ENCODE measurements at regions not wholly inside any gene's neighbourhood (a gene's known extent, or its start where the extent isn't known, plus 50 kb on each side); places are given as distances from the start of the nearest gene placed in this dataset.

- H3K4me3 ChIP-seq (ENCODE audit: low read depth, low read length), result no peak overlapping the region
- H3K9me3 ChIP-seq (ENCODE audit: control insufficient read depth, insufficient read depth, low read length), result no peaks in the 10 kb centered on the region
- H3K4me1 ChIP-seq (ENCODE audit: control insufficient read depth, insufficient read depth, low read length), result peaks cover under 1% of the 10 kb centered on the region
- no peaks in the 10 kb centered on the region for H3K36me3 ChIP-seq (ENCODE audit: control insufficient read depth, insufficient read depth, low read length)
- no peaks in the 10 kb centered on the region for H3K27me3 ChIP-seq (ENCODE audit: control insufficient read depth, insufficient read depth, low read length)
- H3K9ac ChIP-seq (ENCODE audit: low read depth, low read length), result no peak overlapping the region
Measured at GRCh38 chr20:40191573-40191972, 497.5 kb downstream of the MAFB start.

GRCh38 chr20:40189621-40190020 lies 499.4 kb downstream of the MAFB start:
- no peaks in the 10 kb centered on the region for H3K36me3 ChIP-seq (ENCODE audit: control insufficient read depth, insufficient read depth, low read length)
- H3K4me1 ChIP-seq (ENCODE audit: control insufficient read depth, insufficient read depth, low read length), result no peaks in the 10 kb centered on the region
- H3K27me3 ChIP-seq (ENCODE audit: control insufficient read depth, insufficient read depth, low read length), result no peaks in the 10 kb centered on the region
- H3K9me3 ChIP-seq (ENCODE audit: control insufficient read depth, insufficient read depth, low read length), result no peaks in the 10 kb centered on the region
- no peak overlapping the region for H3K4me3 ChIP-seq (ENCODE audit: low read depth, low read length)
- no peak overlapping the region for H3K9ac ChIP-seq (ENCODE audit: low read depth, low read length)

GRCh38 chr20:40188319-40188718 lies 500.7 kb downstream of the MAFB start:
- Histone ChIP-seq H3K36me3 (ENCODE audit: control insufficient read depth, insufficient read depth, low read length) (no peaks in the 10 kb centered on the region), H3K4me1 (ENCODE audit: control insufficient read depth, insufficient read depth, low read length) (no peaks in the 10 kb centered on the region), H3K4me3 (ENCODE audit: low read depth, low read length) (no peak overlapping the region), H3K9me3 (ENCODE audit: control insufficient read depth, insufficient read depth, low read length) (no peaks in the 10 kb centered on the region), H3K27me3 (ENCODE audit: control insufficient read depth, insufficient read depth, low read length) (no peaks in the 10 kb centered on the region), H3K9ac (ENCODE audit: low read depth, low read length) (no peak overlapping the region)

DNA sequence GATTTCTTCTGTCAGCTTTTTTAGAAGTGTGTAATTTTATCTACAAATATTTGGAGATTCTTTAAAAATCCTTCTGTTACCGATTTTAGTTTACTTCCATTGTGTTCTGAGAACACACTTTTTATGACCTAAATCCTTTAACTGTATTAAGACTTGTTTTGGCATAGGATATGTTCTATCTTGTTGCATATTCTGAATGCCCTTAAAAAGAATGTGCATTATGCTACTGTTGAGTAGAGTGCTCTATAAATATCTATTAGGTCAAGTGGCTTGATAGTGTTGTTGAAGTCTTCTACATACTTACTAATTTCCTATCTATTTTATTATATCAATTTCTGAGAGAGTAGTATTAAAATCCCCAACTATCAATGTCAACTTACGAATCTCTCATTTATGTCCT lies 502.2 kb downstream of the MAFB start:
- H3K27me3 ChIP-seq (ENCODE audit: control insufficient read depth, insufficient read depth, low read length), result no peaks in the 10 kb centered on the region
- H3K4me3 ChIP-seq (ENCODE audit: low read depth, low read length), result no peak overlapping the region
- no peaks in the 10 kb centered on the region for H3K9me3 ChIP-seq (ENCODE audit: control insufficient read depth, insufficient read depth, low read length)
- H3K36me3 ChIP-seq (ENCODE audit: control insufficient read depth, insufficient read depth, low read length), result no peaks in the 10 kb centered on the region
- no peak overlapping the region for H3K9ac ChIP-seq (ENCODE audit: low read depth, low read length)
- no peaks in the 10 kb centered on the region for H3K4me1 ChIP-seq (ENCODE audit: control insufficient read depth, insufficient read depth, low read length)

GRCh38 chr20:40181676-40182075 lies 507.4 kb downstream of the MAFB start:
- no peak overlapping the region for H3K9ac ChIP-seq (ENCODE audit: low read depth, low read length)
- H3K4me1 ChIP-seq (ENCODE audit: control insufficient read depth, insufficient read depth, low read length), result no peaks in the 10 kb centered on the region
- no peaks in the 10 kb centered on the region for H3K9me3 ChIP-seq (ENCODE audit: control insufficient read depth, insufficient read depth, low read length)
- H3K27me3 ChIP-seq (ENCODE audit: control insufficient read depth, insufficient read depth, low read length), result no peaks in the 10 kb centered on the region
- no peaks in the 10 kb centered on the region for H3K36me3 ChIP-seq (ENCODE audit: control insufficient read depth, insufficient read depth, low read length)
- no peak overlapping the region for H3K4me3 ChIP-seq (ENCODE audit: low read depth, low read length)

DNA sequence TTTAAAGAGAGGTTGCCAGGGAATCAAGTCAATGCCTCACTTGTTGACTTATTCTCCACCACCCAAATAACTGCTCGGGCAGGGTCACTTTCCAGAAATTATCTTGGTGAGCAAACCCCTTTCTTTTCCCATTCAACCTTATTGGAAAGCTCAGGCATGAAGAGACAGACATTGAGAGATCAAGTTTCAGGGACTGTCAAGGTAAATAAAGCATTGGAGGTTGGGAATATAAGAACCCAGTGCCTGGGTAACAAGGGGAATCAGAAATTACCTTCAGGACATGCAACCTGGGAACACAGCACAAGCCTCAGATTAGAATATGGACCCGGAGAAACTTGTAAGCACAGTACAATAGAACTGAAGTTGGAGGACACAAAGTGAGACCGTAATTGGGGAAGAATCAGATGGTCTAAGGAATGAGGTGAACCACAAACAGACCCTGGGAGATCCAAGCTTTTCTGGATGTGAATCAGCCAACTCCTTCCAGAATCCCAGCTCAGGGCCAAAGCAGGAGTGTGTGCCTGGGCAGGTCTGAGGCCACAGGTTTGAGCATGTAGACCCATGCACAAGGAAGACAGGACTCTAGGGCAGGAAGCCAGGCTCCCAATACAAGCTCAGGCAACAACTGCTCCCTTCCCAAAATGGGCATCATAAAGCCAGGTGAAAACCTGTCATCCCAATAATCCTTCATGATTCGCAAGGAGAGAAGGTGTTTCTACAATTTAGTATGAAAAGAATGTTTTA lies 512.8 kb downstream of the MAFB start:
- Histone ChIP-seq H3K27me3 (ENCODE audit: control insufficient read depth, insufficient read depth, low read length) (no peaks in the 10 kb centered on the region), H3K4me3 (ENCODE audit: low read depth, low read length) (no peak overlapping the region), H3K4me1 (ENCODE audit: control insufficient read depth, insufficient read depth, low read length) (peaks cover 3% of the 10 kb centered on the region), H3K36me3 (ENCODE audit: control insufficient read depth, insufficient read depth, low read length) (no peaks in the 10 kb centered on the region), H3K9ac (ENCODE audit: low read depth, low read length) (no peak overlapping the region), H3K9me3 (ENCODE audit: control insufficient read depth, insufficient read depth, low read length) (no peaks in the 10 kb centered on the region)

- Histone ChIP-seq H3K9ac (ENCODE audit: low read depth, low read length) (no peak overlapping the region), H3K36me3 (ENCODE audit: control insufficient read depth, insufficient read depth, low read length) (no peaks in the 10 kb centered on the region), H3K4me1 (ENCODE audit: control insufficient read depth, insufficient read depth, low read length) (peaks cover 3% of the 10 kb centered on the region), H3K27me3 (ENCODE audit: control insufficient read depth, insufficient read depth, low read length) (no peaks in the 10 kb centered on the region), H3K9me3 (ENCODE audit: control insufficient read depth, insufficient read depth, low read length) (no peaks in the 10 kb centered on the region), H3K4me3 (ENCODE audit: low read depth, low read length) (no peak overlapping the region)
Measured at GRCh38 chr20:40175296-40175695, 513.7 kb downstream of the MAFB start.

DNA sequence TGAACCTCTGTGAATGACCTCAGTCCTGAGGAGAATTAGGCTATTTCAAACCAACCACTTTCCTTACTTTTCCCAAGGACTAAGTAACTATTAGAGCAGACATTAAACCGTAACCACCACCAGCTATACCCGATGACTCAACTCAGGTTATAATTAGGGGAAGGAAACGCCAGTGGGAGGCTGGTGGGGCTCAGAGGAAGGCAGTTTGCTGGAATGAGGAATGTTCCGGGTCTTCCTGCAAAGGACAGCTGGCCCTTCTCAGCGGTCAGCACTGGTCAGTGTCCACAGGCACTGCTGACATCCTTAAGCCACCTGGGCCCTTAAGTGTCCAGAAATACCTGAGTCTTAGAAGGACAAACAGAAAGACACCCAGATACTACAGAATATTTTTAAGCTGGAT lies 515.2 kb downstream of the MAFB start:
- no peaks in the 10 kb centered on the region for H3K27me3 ChIP-seq (ENCODE audit: control insufficient read depth, insufficient read depth, low read length)
- H3K4me1 ChIP-seq (ENCODE audit: control insufficient read depth, insufficient read depth, low read length), result peaks cover 3% of the 10 kb centered on the region
- no peaks in the 10 kb centered on the region for H3K36me3 ChIP-seq (ENCODE audit: control insufficient read depth, insufficient read depth, low read length)
- no peak overlapping the region for H3K9ac ChIP-seq (ENCODE audit: low read depth, low read length)
- H3K4me3 ChIP-seq (ENCODE audit: low read depth, low read length), result no peak overlapping the region
- no peaks in the 10 kb centered on the region for H3K9me3 ChIP-seq (ENCODE audit: control insufficient read depth, insufficient read depth, low read length)

GRCh38 chr20:40168981-40169620 lies 519.9 kb downstream of the MAFB start:
- Histone ChIP-seq H3K36me3 (ENCODE audit: control insufficient read depth, insufficient read depth, low read length) (no peaks in the 10 kb centered on the region), H3K4me1 (ENCODE audit: control insufficient read depth, insufficient read depth, low read length) (peaks cover 3% of the 10 kb centered on the region), H3K9me3 (ENCODE audit: control insufficient read depth, insufficient read depth, low read length) (no peaks in the 10 kb centered on the region), H3K4me3 (ENCODE audit: low read depth, low read length) (no peak overlapping the region), H3K9ac (ENCODE audit: low read depth, low read length) (no peak overlapping the region), H3K27me3 (ENCODE audit: control insufficient read depth, insufficient read depth, low read length) (no peaks in the 10 kb centered on the region)

- Histone ChIP-seq H3K27me3 (ENCODE audit: control insufficient read depth, insufficient read depth, low read length) (no peaks in the 10 kb centered on the region), H3K4me1 (ENCODE audit: control insufficient read depth, insufficient read depth, low read length) (no peaks in the 10 kb centered on the region), H3K9ac (ENCODE audit: low read depth, low read length) (no peak overlapping the region), H3K9me3 (ENCODE audit: control insufficient read depth, insufficient read depth, low read length) (no peaks in the 10 kb centered on the region), H3K4me3 (ENCODE audit: low read depth, low read length) (no peak overlapping the region), H3K36me3 (ENCODE audit: control insufficient read depth, insufficient read depth, low read length) (no peaks in the 10 kb centered on the region)
Measured at GRCh38 chr20:40161391-40161790, 527.6 kb downstream of the MAFB start.

DNA sequence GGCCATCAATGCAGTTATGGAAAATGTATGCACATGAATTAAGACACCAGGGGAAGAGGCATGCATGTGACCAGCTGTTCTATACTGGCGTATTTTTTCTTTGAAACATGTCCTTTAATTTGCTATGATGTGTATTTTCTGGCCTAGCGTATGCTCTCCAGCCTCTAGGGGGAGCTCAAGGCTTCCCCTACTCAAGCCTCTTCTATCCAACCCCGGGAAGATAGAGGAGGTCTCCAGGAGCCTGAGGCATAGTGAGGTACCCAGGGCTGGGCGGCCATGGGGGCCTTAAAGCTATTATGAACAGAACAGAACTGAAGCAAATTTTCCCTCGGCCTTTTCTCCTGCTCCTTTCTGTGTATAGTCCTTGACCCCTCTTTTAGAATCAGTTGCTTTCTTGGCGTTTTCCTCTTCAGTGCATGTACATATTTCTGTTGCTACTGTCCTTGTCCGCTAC lies 528.9 kb downstream of the MAFB start:
- H3K4me3 ChIP-seq (ENCODE audit: low read depth, low read length), result no peak overlapping the region
- H3K4me1 ChIP-seq (ENCODE audit: control insufficient read depth, insufficient read depth, low read length), result no peaks in the 10 kb centered on the region
- no peaks in the 10 kb centered on the region for H3K36me3 ChIP-seq (ENCODE audit: control insufficient read depth, insufficient read depth, low read length)
- H3K27me3 ChIP-seq (ENCODE audit: control insufficient read depth, insufficient read depth, low read length), result no peaks in the 10 kb centered on the region
- no peak overlapping the region for H3K9ac ChIP-seq (ENCODE audit: low read depth, low read length)
- H3K9me3 ChIP-seq (ENCODE audit: control insufficient read depth, insufficient read depth, low read length), result no peaks in the 10 kb centered on the region

DNA sequence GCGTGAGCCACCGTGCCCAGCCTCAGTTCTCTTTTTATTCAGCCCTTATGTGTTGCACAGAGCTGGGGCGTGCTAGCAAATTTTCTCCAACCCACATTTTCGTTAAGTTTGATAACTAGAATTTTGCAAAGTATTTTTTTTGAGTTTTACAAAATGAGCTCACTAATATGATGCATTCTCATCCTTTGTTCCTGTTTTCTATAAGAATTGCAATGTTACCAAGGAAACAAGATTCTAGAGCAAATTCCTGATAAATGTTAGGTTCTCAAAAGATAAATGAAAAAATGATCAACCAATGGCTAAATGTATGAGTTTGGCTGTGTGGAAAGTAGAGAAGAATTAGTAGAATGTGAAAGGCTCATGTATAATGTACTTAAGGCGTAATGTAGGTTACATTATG lies 529.8 kb downstream of the MAFB start:
- Histone ChIP-seq H3K9ac (ENCODE audit: low read depth, low read length) (no peak overlapping the region), H3K36me3 (ENCODE audit: control insufficient read depth, insufficient read depth, low read length) (no peaks in the 10 kb centered on the region), H3K4me3 (ENCODE audit: low read depth, low read length) (no peak overlapping the region), H3K27me3 (ENCODE audit: control insufficient read depth, insufficient read depth, low read length) (no peaks in the 10 kb centered on the region), H3K9me3 (ENCODE audit: control insufficient read depth, insufficient read depth, low read length) (no peaks in the 10 kb centered on the region), H3K4me1 (ENCODE audit: control insufficient read depth, insufficient read depth, low read length) (no peaks in the 10 kb centered on the region)
